ENCODE measurements at regions not wholly inside any gene's neighbourhood (a gene's known extent, or its start where the extent isn't known, plus 50 kb on each side); places are given as distances from the start of the nearest gene placed in this dataset.
"Not testable (repeated sequence)": the region's sequence is repeated elsewhere in the genome, so short reads cannot be mapped to it uniquely, and the experiment has no call there.

- H3K36me3 Mint-ChIP-seq (ENCODE audit: low read depth); H3K9me3 Mint-ChIP-seq; H3K27ac Mint-ChIP-seq; DNase-seq; H3K4me1 Mint-ChIP-seq (ENCODE audit: low read depth); H3K27me3 Mint-ChIP-seq (ENCODE audit: insufficient read depth); H3K4me3 Mint-ChIP-seq: not testable (repeated sequence)
These were observed 191.8 kb downstream of the CWH43 start for GRCh38 chr4:49177847-49178246.

GRCh38 chr4:49181088-49181487, 195.0 kb downstream of the CWH43 start:
- not testable (repeated sequence) for H3K4me1 Mint-ChIP-seq (ENCODE audit: low read depth); H3K9me3 Mint-ChIP-seq; H3K36me3 Mint-ChIP-seq (ENCODE audit: low read depth); DNase-seq; H3K27ac Mint-ChIP-seq; H3K4me3 Mint-ChIP-seq; H3K27me3 Mint-ChIP-seq (ENCODE audit: insufficient read depth)

- not testable (repeated sequence) for DNase-seq; H3K27me3 Mint-ChIP-seq (ENCODE audit: insufficient read depth); H3K4me3 Mint-ChIP-seq; H3K27ac Mint-ChIP-seq; H3K4me1 Mint-ChIP-seq (ENCODE audit: low read depth); H3K36me3 Mint-ChIP-seq (ENCODE audit: low read depth)
- H3K9me3 Mint-ChIP-seq: peaks cover 45% of the 10 kb centered on the region
These were observed 225.5 kb downstream of the CWH43 start for GRCh38 chr4:49211396-49212194.

GRCh38 chr4:49213250-49213649, 227.2 kb downstream of the CWH43 start:
- not testable (repeated sequence) for H3K27ac Mint-ChIP-seq; H3K27me3 Mint-ChIP-seq (ENCODE audit: insufficient read depth); DNase-seq; H3K4me3 Mint-ChIP-seq; H3K36me3 Mint-ChIP-seq (ENCODE audit: low read depth); H3K4me1 Mint-ChIP-seq (ENCODE audit: low read depth)
- H3K9me3 Mint-ChIP-seq: peaks cover 53% of the 10 kb centered on the region

- H3K9me3 Mint-ChIP-seq: peaks cover 54% of the 10 kb centered on the region
These were observed 227.7 kb downstream of the CWH43 start for GRCh38 chr4:49213750-49214149.

GRCh38 chr4:49214453-49215081, 228.5 kb downstream of the CWH43 start:
- peaks cover 62% of the 10 kb centered on the region for H3K9me3 Mint-ChIP-seq
- not testable (repeated sequence) for H3K27ac Mint-ChIP-seq; H3K36me3 Mint-ChIP-seq (ENCODE audit: low read depth); H3K4me1 Mint-ChIP-seq (ENCODE audit: low read depth); DNase-seq; H3K27me3 Mint-ChIP-seq (ENCODE audit: insufficient read depth); H3K4me3 Mint-ChIP-seq

More at GRCh38 chr4:49213750-49214149, 227.7 kb downstream of the CWH43 start:
- not testable (repeated sequence) for H3K27ac Mint-ChIP-seq; DNase-seq; H3K4me3 Mint-ChIP-seq; H3K36me3 Mint-ChIP-seq (ENCODE audit: low read depth); H3K27me3 Mint-ChIP-seq (ENCODE audit: insufficient read depth); H3K4me1 Mint-ChIP-seq (ENCODE audit: low read depth)

- not testable (repeated sequence) for H3K36me3 Mint-ChIP-seq (ENCODE audit: low read depth); H3K4me3 Mint-ChIP-seq; DNase-seq; H3K27me3 Mint-ChIP-seq (ENCODE audit: insufficient read depth); H3K27ac Mint-ChIP-seq; H3K4me1 Mint-ChIP-seq (ENCODE audit: low read depth)
- peaks cover 62% of the 10 kb centered on the region for H3K9me3 Mint-ChIP-seq
These were observed 229.0 kb downstream of the CWH43 start for GRCh38 chr4:49215082-49215479.

- H3K27me3 Mint-ChIP-seq (ENCODE audit: insufficient read depth); H3K27ac Mint-ChIP-seq; H3K4me1 Mint-ChIP-seq (ENCODE audit: low read depth); H3K4me3 Mint-ChIP-seq; DNase-seq; H3K36me3 Mint-ChIP-seq (ENCODE audit: low read depth): not testable (repeated sequence)
- H3K9me3 Mint-ChIP-seq: peaks cover 70% of the 10 kb centered on the region
These were observed 230.5 kb downstream of the CWH43 start for GRCh38 chr4:49216606-49217005.

- Mint-ChIP-seq H3K4me3 (no peak overlapping the region), H3K27ac (no peak overlapping the region), H3K9me3 (peaks cover 70% of the 10 kb centered on the region), H3K27me3 (ENCODE audit: insufficient read depth) (0 out of 2 replicates have a peak, but pooled peaks cover 1% of the 10 kb centered on the region), H3K4me1 (ENCODE audit: low read depth) (no peaks in the 10 kb centered on the region), H3K36me3 (ENCODE audit: low read depth) (peaks cover 3% of the 10 kb centered on the region)
- DNase-seq: no peak
- TF ChIP-seq CTCF (IDR thresholded peaks at IDR 0.05): no peak
These were observed 231.4 kb downstream of the CWH43 start for GRCh38 chr4:49217492-49217891.

GRCh38 chr4:49218094-49218493, 232.0 kb downstream of the CWH43 start:
- peaks cover 71% of the 10 kb centered on the region for H3K9me3 Mint-ChIP-seq

GRCh38 chr4:49218931-49219330, 232.9 kb downstream of the CWH43 start:
- H3K4me3 Mint-ChIP-seq; H3K27me3 Mint-ChIP-seq (ENCODE audit: insufficient read depth); DNase-seq; H3K4me1 Mint-ChIP-seq (ENCODE audit: low read depth); H3K27ac Mint-ChIP-seq; H3K36me3 Mint-ChIP-seq (ENCODE audit: low read depth): not testable (repeated sequence)
- peaks cover 74% of the 10 kb centered on the region for H3K9me3 Mint-ChIP-seq

More at GRCh38 chr4:49218094-49218493, 232.0 kb downstream of the CWH43 start:
- not testable (repeated sequence) for H3K27ac Mint-ChIP-seq; H3K27me3 Mint-ChIP-seq (ENCODE audit: insufficient read depth); H3K36me3 Mint-ChIP-seq (ENCODE audit: low read depth); DNase-seq; H3K4me3 Mint-ChIP-seq; H3K4me1 Mint-ChIP-seq (ENCODE audit: low read depth)

GRCh38 chr4:49219489-49220225, 233.6 kb downstream of the CWH43 start:
- H3K9me3 Mint-ChIP-seq: peaks cover 71% of the 10 kb centered on the region
- H3K27me3 Mint-ChIP-seq (ENCODE audit: insufficient read depth); DNase-seq; H3K4me1 Mint-ChIP-seq (ENCODE audit: low read depth); H3K27ac Mint-ChIP-seq; H3K36me3 Mint-ChIP-seq (ENCODE audit: low read depth); H3K4me3 Mint-ChIP-seq: not testable (repeated sequence)

All from HFFc6 (cell line).